ENCODE measurements at regions not wholly inside any gene's neighbourhood (a gene's known extent, or its start where the extent isn't known, plus 50 kb on each side); places are given as distances from the start of the nearest gene placed in this dataset.

DNA sequence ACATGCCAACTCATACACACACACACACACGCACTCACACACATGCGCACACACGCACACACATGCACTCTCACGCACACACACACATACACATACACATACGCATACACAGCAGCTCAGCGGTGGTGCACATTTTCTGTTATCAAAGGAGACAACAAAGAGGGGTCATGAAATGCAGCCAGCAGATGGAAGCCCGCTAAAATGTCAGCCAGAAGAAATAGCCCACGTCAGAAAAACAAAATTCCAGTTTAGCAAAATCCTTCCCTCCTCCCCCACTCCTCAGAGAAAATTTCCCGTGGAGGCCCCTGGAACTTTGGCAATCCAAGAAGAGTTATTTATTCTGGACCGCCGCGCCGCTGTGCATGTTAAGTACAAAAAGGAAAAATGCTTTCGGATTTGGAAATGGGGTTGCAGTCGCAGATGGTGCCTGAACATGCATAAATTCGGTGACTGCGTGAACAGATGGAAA, 114.6 kb upstream of the VSTM2B start:
- TF ChIP-seq SMAD4 (CRISPR knock-in tag; IDR thresholded peaks at IDR 0.05): no peak
- TF ChIP-seq, protein P1, sequence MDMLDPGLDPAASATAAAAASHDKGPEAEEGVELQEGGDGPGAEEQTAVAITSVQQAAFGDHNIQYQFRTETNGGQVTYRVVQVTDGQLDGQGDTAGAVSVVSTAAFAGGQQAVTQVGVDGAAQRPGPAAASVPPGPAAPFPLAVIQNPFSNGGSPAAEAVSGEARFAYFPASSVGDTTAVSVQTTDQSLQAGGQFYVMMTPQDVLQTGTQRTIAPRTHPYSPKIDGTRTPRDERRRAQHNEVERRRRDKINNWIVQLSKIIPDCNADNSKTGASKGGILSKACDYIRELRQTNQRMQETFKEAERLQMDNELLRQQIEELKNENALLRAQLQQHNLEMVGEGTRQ (CRISPR knock-in tag; IDR thresholded peaks at IDR 0.05): no peak
- TF ChIP-seq, protein P2, sequence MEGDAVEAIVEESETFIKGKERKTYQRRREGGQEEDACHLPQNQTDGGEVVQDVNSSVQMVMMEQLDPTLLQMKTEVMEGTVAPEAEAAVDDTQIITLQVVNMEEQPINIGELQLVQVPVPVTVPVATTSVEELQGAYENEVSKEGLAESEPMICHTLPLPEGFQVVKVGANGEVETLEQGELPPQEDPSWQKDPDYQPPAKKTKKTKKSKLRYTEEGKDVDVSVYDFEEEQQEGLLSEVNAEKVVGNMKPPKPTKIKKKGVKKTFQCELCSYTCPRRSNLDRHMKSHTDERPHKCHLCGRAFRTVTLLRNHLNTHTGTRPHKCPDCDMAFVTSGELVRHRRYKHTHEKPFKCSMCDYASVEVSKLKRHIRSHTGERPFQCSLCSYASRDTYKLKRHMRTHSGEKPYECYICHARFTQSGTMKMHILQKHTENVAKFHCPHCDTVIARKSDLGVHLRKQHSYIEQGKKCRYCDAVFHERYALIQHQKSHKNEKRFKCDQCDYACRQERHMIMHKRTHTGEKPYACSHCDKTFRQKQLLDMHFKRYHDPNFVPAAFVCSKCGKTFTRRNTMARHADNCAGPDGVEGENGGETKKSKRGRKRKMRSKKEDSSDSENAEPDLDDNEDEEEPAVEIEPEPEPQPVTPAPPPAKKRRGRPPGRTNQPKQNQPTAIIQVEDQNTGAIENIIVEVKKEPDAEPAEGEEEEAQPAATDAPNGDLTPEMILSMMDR (IDR thresholded peaks at IDR 0.05): no peak
- TF ChIP-seq NFYB (CRISPR knock-in tag; conservative IDR thresholded peaks at IDR 0.05; ENCODE audit: low read depth): no peak
- TF ChIP-seq, protein P3, sequence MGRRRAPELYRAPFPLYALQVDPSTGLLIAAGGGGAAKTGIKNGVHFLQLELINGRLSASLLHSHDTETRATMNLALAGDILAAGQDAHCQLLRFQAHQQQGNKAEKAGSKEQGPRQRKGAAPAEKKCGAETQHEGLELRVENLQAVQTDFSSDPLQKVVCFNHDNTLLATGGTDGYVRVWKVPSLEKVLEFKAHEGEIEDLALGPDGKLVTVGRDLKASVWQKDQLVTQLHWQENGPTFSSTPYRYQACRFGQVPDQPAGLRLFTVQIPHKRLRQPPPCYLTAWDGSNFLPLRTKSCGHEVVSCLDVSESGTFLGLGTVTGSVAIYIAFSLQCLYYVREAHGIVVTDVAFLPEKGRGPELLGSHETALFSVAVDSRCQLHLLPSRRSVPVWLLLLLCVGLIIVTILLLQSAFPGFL (CRISPR knock-in tag; IDR thresholded peaks at IDR 0.05; ENCODE audit: borderline replicate concordance): no peak

All from WTC11 (cell line).